ENCODE measurements at regions not wholly inside any gene's neighbourhood (a gene's known extent, or its start where the extent isn't known, plus 50 kb on each side); places are given as distances from the start of the nearest gene placed in this dataset.
"Not testable (repeated sequence)": the region's sequence is repeated elsewhere in the genome, so short reads cannot be mapped to it uniquely, and the experiment has no call there.

- POLR2A ChIA-PET; H3K4me3 ChIP-seq (ENCODE audit: low read depth, low read length); H3K27ac ChIP-seq (ENCODE audit: extremely low read depth, low read depth, low read length); H3K4me1 ChIP-seq (ENCODE audit: control insufficient read depth, insufficient read depth, low read length); H3K36me3 ChIP-seq (ENCODE audit: control insufficient read depth in 2 of 2, insufficient read depth in 1 of 2, low read length in 2 of 2); H3K9me3 ChIP-seq (ENCODE audit: control insufficient read depth, insufficient read depth, low read depth, low read length): not testable (repeated sequence)
- CTCF ChIA-PET, result interaction anchor here (0.7 kb wide), 1 partner anchor 454 kb away, joined by 4 read pairs; no protein-coding TSS in a partner anchor
- TF ChIP-seq SETDB1 (IDR thresholded peaks at IDR 0.05; ENCODE audit: insufficient read length, low read length), result peak; percentile 88
Observed at GRCh38 chr2:226291281-226291680, 508.3 kb downstream of the IRS1 start.

GRCh38 chr2:226286916-226287315 lies 512.7 kb downstream of the IRS1 start:
- Histone ChIP-seq H3K36me3 (ENCODE audit: control insufficient read depth in 2 of 2, insufficient read depth in 1 of 2, low read length in 2 of 2) (no peaks in the 10 kb centered on the region), H3K4me1 (ENCODE audit: control insufficient read depth, insufficient read depth, low read length) (no peaks in the 10 kb centered on the region), H3K9me3 (ENCODE audit: control insufficient read depth, insufficient read depth, low read depth, low read length) (no peaks in the 10 kb centered on the region), H3K27ac (ENCODE audit: extremely low read depth, low read depth, low read length) (no peak overlapping the region), H3K4me3 (ENCODE audit: low read depth, low read length) (no peak overlapping the region)
- ChIA-PET CTCF (interaction anchor here (0.6 to 0.9 kb wide), 2 partner anchors 47 to 337 kb away, joined by 3 to 6 read pairs; no protein-coding TSS in a partner anchor), POLR2A (no interaction called here)
- no peak for TF ChIP-seq BCL11A (tag by site-specific recombination; IDR thresholded peaks at IDR 0.05; ENCODE audit: low read depth)
- TF ChIP-seq SP2 (tag by site-specific recombination; IDR thresholded peaks at IDR 0.05), result no peak
- no peak for TF ChIP-seq PBX3 (CRISPR knock-in tag; IDR thresholded peaks at IDR 0.05)
- TF ChIP-seq PRDM4 (tag by site-specific recombination; IDR thresholded peaks at IDR 0.05), result no peak
- no peak for TF ChIP-seq ZNF133 (tag by site-specific recombination; IDR thresholded peaks at IDR 0.05)
- no peak for TF ChIP-seq OSR2 (tag by site-specific recombination; IDR thresholded peaks at IDR 0.05)
- TF ChIP-seq ZNF324 (tag by site-specific recombination; IDR thresholded peaks at IDR 0.05), result no peak

- no peaks in the 10 kb centered on the region for H3K4me1 ChIP-seq (ENCODE audit: control insufficient read depth, insufficient read depth, low read length)
- CTCF ChIA-PET, result interaction anchor here (0.6 kb wide), 1 partner anchor 1229 kb away, joined by 3 read pairs; no protein-coding TSS in a partner anchor
- TF ChIP-seq INSM2 (tag by site-specific recombination; IDR thresholded peaks at IDR 0.05) (no peak), ZBTB17 (tag by site-specific recombination; IDR thresholded peaks at IDR 0.05) (no peak)
- H3K36me3 ChIP-seq (ENCODE audit: control insufficient read depth in 2 of 2, insufficient read depth in 1 of 2, low read length in 2 of 2), result no peaks in the 10 kb centered on the region
- H3K4me3 ChIP-seq (ENCODE audit: low read depth, low read length), result no peak overlapping the region
- H3K27ac ChIP-seq (ENCODE audit: extremely low read depth, low read depth, low read length), result no peak overlapping the region
- POLR2A ChIA-PET, result no interaction called here
- no peaks in the 10 kb centered on the region for H3K9me3 ChIP-seq (ENCODE audit: control insufficient read depth, insufficient read depth, low read depth, low read length)
Observed at GRCh38 chr2:226283796-226284195, 515.8 kb downstream of the IRS1 start.

- POLR2A ChIA-PET, result no interaction called here
- H3K27ac ChIP-seq (ENCODE audit: extremely low read depth, low read depth, low read length), result no peak overlapping the region
- no peaks in the 10 kb centered on the region for H3K9me3 ChIP-seq (ENCODE audit: control insufficient read depth, insufficient read depth, low read depth, low read length)
- H3K4me3 ChIP-seq (ENCODE audit: low read depth, low read length), result no peak overlapping the region
- no peaks in the 10 kb centered on the region for H3K36me3 ChIP-seq (ENCODE audit: control insufficient read depth in 2 of 2, insufficient read depth in 1 of 2, low read length in 2 of 2)
- TF ChIP-seq ZNF558 (tag by site-specific recombination; IDR thresholded peaks at IDR 0.05) (no peak), KLF9 (tag by site-specific recombination; IDR thresholded peaks at IDR 0.05; ENCODE audit: low read depth) (no peak), ZNF645 (tag by site-specific recombination; IDR thresholded peaks at IDR 0.05) (no peak), SP3 (tag by site-specific recombination; IDR thresholded peaks at IDR 0.05) (no peak), GLIS1 (tag by site-specific recombination; IDR thresholded peaks at IDR 0.05) (no peak), ZNF24 (tag by site-specific recombination; IDR thresholded peaks at IDR 0.05) (no peak), SP2 (tag by site-specific recombination; IDR thresholded peaks at IDR 0.05) (no peak)
- no peaks in the 10 kb centered on the region for H3K4me1 ChIP-seq (ENCODE audit: control insufficient read depth, insufficient read depth, low read length)
- CTCF ChIA-PET, result no interaction called here
Observed at GRCh38 chr2:226282151-226282550, 517.5 kb downstream of the IRS1 start.

GRCh38 chr2:226280136-226280535 lies 519.5 kb downstream of the IRS1 start:
- POLR2A ChIA-PET; CTCF ChIA-PET; H3K4me1 ChIP-seq (ENCODE audit: control insufficient read depth, insufficient read depth, low read length); H3K4me3 ChIP-seq (ENCODE audit: low read depth, low read length); H3K27ac ChIP-seq (ENCODE audit: extremely low read depth, low read depth, low read length); H3K36me3 ChIP-seq (ENCODE audit: control insufficient read depth in 2 of 2, insufficient read depth in 1 of 2, low read length in 2 of 2); H3K9me3 ChIP-seq (ENCODE audit: control insufficient read depth, insufficient read depth, low read depth, low read length): not testable (repeated sequence)
